GM12891 (cell line): ENCODE measurements at regions not wholly inside any gene's neighbourhood (a gene's known extent, or its start where the extent isn't known, plus 50 kb on each side); places are given as distances from the start of the nearest gene placed in this dataset.

ENCODE experiments used
- POLR2A ChIP-seq: IDR thresholded peaks from 2 replicates; pipeline ENCODE4 v1.6.1; 2011; ENCODE audit warnings: low read depth, low read length, control low read depth
- TAF1 ChIP-seq: IDR thresholded peaks from 2 replicates; pipeline ENCODE4 v1.6.1; 2011; ENCODE audit warnings: low read depth, low read length, control low read depth

DNA sequence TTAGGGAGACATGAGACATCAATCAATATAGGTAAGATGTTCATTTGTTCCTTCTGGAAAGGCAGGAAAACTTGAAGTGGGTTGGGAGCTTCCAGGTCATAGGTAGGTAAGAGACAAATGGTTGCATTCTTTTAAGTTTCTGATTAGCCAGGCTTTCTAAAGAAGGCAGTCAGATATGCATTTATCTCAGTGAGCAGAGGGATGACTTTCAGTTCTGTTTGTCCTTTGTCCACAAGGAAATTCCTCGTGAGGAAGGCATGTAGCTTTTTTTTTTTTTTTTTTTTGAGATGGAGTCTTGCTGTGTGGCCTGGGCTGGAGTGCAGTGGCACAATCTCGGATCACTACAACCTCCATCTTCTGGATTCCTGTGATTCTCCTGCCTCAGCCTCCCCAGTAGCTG lies 155.3 kb upstream of the ABCA1 start:
- TF ChIP-seq TAF1 (no peak), POLR2A (no peak)
